GM13976 (cell line): ENCODE measurements at regions not wholly inside any gene's neighbourhood (a gene's known extent, or its start where the extent isn't known, plus 50 kb on each side); places are given as distances from the start of the nearest gene placed in this dataset.
A peak's percentile ranks its signal among the peaks of the same experiment; 100 is the strongest.

Source experiments
- DNase-seq: peaks from one replicate; pipeline ENCODE4 v3.0.0; 2012; ENCODE audit warnings: low spot score
- in situ Hi-C: fragments of 300-500 bp; cut with MboI; formaldehyde crosslinking; loops from one replicate; pipeline ENCODE4 v1.12.0; 2022; ENCODE audit warnings: low sequenced_read_pairs, mixed read lengths, inconsistent platforms; ENCODE audit not compliant: unreplicated experiment
- TF ChIP-seq, protein P1 (sequence below): IDR thresholded peaks from 2 replicates; pipeline ENCODE4 v1.5.1; 2012; ENCODE audit warnings: borderline replicate concordance, mild to moderate bottlenecking; ENCODE audit not compliant: insufficient read depth; ENCODE audit errors: extremely low read depth, missing control alignments, control extremely low read depth

DNA sequence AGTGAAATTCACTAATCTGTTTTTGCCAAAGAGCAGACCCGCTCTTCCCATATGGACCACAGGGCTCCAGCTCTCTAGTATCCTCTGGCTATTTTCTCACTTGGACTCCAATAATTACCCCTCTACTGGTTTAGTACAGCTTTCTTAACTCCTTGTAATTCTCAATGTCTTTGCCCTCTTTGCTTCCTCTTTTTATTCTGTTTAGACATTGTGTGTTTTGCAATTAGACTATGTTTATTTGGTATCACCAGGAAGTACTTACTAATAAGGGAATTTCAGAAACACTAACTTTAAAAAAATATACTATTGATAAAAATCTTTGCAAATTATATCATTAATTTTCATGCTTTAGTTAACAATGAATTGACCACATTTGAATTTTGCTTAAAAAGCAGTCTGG, 111.6 kb upstream of the OBI1 start:
- TF ChIP-seq, protein P1, sequence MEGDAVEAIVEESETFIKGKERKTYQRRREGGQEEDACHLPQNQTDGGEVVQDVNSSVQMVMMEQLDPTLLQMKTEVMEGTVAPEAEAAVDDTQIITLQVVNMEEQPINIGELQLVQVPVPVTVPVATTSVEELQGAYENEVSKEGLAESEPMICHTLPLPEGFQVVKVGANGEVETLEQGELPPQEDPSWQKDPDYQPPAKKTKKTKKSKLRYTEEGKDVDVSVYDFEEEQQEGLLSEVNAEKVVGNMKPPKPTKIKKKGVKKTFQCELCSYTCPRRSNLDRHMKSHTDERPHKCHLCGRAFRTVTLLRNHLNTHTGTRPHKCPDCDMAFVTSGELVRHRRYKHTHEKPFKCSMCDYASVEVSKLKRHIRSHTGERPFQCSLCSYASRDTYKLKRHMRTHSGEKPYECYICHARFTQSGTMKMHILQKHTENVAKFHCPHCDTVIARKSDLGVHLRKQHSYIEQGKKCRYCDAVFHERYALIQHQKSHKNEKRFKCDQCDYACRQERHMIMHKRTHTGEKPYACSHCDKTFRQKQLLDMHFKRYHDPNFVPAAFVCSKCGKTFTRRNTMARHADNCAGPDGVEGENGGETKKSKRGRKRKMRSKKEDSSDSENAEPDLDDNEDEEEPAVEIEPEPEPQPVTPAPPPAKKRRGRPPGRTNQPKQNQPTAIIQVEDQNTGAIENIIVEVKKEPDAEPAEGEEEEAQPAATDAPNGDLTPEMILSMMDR: no peak
- in situ Hi-C loops: no loop called here
- DNase-seq: no peak

DNA sequence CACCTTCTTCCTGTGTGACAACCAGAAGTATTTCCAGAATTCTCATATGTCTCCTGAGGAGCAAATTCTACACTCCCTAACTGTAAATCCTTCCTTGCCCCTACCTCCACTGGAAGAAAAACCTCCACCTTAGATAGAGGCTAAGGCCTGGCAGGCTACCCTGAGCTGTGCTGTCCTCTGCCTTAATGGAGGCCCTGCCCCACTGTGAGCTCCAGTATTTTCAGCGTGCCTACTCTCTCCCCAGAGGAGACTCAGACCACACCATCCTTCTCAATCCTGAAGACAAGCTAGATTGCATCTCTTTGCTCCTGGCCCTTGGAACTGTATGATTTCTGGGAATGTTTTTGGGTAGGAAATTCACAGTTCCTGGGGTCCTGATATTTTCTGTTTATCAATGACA, 110.0 kb upstream of the OBI1 start:
- in situ Hi-C loops: no loop called here
- TF ChIP-seq, protein P1: no peak
- DNase-seq: no peak

DNA sequence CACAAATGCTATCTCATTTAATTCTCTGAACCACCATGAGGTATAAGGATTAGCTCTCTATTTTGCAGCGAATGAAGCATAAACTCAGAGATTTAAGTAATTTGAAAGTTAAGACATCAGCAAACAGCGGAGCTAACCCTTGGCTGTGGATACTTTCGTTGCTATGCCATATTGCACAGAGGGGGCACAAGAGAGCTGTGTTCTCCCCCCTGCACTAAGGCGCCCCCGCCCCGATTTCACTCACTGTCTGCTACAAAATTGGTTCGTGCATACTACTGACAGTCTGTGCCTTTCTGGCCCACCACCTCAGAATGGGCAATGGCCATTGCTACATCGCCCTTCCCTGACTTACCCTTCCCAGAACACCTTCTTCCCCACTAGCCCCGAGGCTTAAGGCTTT, 105.7 kb upstream of the OBI1 start:
- TF ChIP-seq, protein P1: no peak
- in situ Hi-C loops: no loop called here
- no peak for DNase-seq

DNA sequence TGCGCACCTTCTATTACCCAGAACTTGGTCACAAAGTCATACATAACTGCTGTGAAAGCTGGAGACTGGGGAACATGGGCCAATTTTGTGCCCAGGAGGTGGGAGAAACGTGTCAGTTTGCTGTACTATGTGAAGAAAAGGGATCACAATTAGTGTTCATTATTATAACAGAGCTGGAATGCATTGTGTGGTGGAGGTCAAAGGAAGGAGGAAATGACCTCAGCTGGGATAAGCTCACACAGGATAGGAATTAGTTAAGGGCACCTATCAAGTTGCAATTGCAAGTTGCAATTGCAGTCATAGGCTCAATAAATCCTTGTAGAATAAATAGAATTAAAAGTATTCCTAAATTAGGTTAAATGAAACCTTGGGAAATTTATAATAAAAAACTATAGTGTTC, 103.9 kb upstream of the OBI1 start:
- in situ Hi-C loops: no loop called here
- DNase-seq: no peak
- TF ChIP-seq, protein P1: no peak

DNA sequence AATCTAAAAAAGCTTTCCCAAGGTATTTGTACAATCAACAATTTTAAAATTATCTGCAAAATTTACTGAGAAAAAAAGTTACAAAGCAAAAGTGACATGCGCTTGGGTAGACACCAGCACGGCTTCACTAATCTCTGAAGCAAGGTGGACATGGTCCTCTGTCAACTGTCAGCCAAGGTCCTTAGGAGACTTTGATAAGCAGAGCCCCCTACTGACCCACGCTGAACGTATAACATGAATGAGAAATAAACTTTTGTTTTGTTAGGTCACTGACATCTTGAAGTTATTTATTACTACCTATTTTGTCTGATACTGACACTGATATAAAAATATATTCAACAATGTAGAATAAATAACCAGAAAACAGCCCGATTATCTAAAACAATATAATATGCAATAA, 100.7 kb upstream of the OBI1 start:
- in situ Hi-C loops: no loop called here

DNA sequence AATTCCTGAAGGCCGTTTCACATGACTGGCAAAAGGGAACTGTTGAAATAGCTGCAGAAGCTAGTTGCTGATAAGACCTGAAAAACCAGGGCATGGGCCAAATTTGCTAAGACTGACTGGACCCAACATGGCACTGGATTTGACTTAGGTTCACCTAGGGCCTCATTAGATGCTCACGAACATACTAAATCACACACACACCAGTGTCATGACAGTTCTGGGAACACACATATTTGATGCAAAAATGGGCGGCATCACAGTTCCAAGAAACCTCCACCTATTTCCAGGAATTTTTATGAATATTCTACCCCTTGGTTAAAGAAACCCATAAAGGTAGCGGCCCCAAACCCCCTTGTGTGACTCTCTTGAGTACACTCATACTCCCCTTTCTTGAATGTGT, 99.6 kb upstream of the OBI1 start:
- in situ Hi-C loops: no loop called here
- DNase-seq: no peak
- TF ChIP-seq, protein P1: no peak

More for the DNA sequence above, 100.7 kb upstream of the OBI1 start:
- DNase-seq: peak; percentile 4
- TF ChIP-seq, protein P1: no peak

DNA sequence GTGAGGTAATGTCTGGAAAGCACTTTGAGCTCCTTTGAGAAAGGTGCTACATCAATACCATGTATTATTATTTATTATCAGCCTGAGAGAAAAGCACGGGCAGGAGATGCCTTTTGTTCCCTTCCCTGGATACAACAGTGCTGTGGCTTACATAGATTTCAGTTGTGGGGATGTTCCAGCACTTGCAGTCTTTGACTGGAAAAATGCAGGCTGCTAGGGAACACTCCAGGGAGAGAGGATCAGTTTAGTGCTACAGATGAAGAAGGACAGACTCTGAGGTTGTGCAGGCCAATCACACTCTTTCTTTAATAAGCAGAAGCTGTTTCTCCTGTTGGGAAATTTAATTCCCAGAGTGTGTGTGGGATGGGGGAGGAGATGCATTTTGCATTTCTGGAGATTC, 94.5 kb upstream of the OBI1 start:
- in situ Hi-C loops: no loop called here
- TF ChIP-seq, protein P1: no peak
- DNase-seq: no peak
